HG03175 (cell line): ENCODE measurements at regions not wholly inside any gene's neighbourhood (a gene's known extent, or its start where the extent isn't known, plus 50 kb on each side); places are given as distances from the start of the nearest gene placed in this dataset.
"Not testable (repeated sequence)": the region's sequence is repeated elsewhere in the genome, so short reads cannot be mapped to it uniquely, and the experiment has no call there.

Experiments used
- ATAC-seq: cut with Tn5 transposase; IDR thresholded peaks from one replicate; pipeline ENCODE4 v1.9.1; 2021; ENCODE audit warnings: mild to moderate bottlenecking, moderate library complexity; ENCODE audit not compliant: unreplicated experiment

DNA sequence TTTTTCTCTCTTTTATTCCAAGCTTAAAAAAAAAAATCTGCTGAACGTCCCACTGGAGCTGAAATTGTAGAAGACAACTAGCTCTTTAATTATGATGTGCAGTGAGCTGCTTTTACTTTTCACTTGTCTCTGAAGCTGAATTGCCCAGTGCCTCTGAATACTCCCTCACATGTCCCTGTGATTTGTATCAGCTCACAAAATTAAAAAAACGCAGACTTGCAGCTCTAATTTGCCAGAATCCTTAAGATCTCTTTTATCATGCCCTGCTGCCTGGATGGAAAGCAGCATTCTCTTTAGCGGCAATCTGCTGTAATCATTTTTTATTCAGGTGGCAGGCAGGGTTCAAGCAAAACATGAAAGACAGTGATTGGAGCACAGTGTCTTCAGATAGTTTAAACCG, 443.8 kb upstream of the SPTLC3 start:
- no peak for ATAC-seq

DNA sequence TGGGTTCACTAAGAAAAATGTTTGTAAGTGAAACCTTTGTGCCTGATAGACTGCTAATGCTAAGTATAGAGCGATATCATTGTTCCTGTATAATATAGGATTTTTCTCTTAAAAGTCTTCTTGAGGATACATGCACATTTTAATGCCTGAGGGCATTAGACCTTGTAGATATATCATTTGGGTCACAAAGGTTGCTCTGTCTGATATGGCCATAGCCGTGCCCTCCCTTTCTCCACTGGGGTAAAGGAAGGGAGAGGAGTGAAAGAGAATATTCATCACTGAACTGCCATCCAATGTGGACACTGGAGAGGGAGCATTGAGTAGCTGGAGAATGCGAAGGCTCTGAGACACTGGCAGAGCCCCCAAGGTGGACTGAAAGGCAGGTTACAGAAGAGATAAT, 442.2 kb upstream of the SPTLC3 start:
- ATAC-seq, result no peak

DNA sequence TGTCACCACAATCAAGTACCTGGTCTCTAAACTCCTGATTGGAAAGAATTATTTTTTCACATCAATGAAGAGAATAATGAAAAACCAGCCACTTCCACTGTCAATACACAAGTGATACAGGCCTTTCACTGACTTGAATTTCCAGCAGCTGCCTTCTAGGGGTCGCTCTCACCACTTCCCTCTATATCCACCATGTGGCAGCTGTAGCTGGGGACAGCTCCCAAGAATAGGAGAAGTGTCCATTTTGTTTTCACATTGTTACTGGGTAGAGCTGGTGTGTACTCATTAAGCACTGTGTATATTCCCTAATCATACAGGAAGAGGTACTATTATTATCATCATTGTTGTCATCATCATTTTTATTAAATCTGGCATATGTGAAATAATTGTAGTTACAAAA, 438.4 kb upstream of the SPTLC3 start:
- ATAC-seq, result no peak

DNA sequence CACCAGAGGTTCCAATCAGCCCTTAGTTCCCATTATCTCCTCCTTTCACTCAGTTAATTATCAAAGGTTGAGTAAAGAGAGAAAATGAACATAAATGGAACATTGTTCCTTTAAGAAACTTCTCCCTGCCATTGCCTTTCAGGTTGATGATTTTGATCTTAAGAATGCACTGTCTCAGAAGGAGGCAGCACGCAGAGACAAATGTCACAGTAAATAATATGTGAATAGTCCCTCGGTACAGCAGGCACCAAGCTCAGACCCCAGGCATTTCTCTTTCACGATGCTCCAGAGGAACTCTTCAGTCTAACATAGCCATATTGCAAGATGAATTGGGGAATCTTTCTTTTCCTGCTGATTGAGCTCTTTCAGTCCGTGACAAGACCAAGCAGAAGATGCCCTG, 435.3 kb upstream of the SPTLC3 start:
- ATAC-seq, result no peak

GRCh38 chr20:12575352-12576095, 433.2 kb upstream of the SPTLC3 start:
- no peak for ATAC-seq

- no peak for ATAC-seq
Observed at GRCh38 chr20:12577213-12577612, 431.6 kb upstream of the SPTLC3 start.

GRCh38 chr20:12581644-12582289, 427.0 kb upstream of the SPTLC3 start:
- ATAC-seq, result no peak

- not testable (repeated sequence) for ATAC-seq
Observed at GRCh38 chr20:12582710-12583109, 426.1 kb upstream of the SPTLC3 start.

DNA sequence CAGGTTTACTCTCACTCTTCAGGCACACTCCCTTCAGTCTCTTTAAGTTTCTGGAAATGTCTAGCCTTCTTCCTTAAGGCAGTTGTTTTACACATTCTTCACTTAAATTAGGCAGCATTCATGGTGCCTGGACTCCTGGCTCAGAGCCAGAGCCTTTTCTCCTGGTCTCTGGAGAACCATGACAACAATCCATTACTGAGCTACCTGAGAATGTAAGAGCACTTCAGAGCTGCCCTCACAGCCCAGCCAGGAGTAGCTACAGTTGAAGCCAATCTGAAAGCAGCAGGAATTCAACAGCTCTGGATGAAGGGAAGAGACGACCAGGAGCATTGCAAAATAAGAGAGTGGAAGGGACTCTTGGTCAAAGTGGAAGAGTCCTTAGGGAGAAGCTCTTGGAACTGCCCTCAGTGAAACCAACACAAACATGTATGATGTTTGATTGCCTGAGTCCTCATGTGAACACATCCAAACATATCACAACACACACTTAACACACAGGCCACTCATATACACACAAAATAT, 416.8 kb upstream of the SPTLC3 start:
- no peak for ATAC-seq

GRCh38 chr20:12592756-12593155, 416.0 kb upstream of the SPTLC3 start:
- no peak for ATAC-seq

DNA sequence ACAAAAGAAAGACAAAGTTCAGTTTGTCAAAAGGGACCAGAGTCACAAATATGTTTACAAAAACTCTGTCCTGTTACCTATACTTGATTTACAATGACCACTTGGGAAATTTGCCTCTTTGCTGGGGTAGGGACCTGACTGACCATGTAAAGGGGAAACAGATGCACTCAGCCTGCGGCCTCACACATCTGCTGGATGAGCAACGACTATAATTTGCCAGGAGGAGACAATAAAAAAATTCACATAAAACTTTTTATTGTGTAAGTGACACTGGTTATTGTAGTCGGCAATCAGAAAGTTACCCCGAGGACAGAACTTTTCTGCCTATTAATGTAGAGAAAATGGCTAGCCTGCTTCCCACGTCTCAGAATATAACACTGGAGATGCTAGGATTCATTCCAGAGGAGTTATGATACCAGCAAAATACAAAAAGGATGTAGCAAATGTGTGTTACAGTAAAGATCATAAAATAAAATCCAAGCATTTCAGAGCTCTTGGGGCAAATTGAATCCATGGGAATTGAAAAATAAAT, 415.4 kb upstream of the SPTLC3 start:
- no peak for ATAC-seq

DNA sequence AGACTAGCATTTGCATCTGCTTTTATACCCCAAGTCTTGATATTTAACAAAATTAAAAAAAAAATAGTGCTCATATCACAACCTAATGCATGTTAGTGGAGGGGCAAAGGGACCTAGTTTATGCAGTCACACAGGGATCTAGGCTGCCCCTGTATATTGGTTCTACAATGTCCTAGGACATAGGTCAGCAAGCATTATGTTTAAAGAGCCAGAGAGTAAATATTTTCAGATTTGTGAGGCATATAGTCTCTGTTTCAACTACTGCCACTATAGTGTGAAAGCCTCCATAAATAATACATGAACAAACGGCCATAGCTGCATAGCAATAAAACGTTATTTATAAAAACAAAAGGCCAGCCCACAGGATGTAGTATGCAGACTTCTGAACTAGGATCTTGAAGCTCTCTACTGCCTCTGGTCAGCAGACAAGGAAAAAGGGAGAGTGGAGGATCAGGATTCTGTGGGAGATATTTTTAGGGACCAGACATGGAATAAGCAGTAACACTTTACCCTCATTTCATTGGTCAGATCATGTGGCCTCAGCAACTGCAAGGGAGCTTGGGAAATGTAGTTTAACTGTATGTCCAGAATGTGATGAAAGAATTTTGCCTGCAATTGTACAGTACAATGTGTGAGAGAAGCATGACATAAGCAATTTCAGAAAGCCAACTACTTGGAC, 414.2 kb upstream of the SPTLC3 start:
- ATAC-seq, result no peak

- no peak for ATAC-seq
Observed at GRCh38 chr20:12595841-12596240, 412.9 kb upstream of the SPTLC3 start.

- no peak for ATAC-seq
Observed at GRCh38 chr20:12596863-12597262, 411.9 kb upstream of the SPTLC3 start.

DNA sequence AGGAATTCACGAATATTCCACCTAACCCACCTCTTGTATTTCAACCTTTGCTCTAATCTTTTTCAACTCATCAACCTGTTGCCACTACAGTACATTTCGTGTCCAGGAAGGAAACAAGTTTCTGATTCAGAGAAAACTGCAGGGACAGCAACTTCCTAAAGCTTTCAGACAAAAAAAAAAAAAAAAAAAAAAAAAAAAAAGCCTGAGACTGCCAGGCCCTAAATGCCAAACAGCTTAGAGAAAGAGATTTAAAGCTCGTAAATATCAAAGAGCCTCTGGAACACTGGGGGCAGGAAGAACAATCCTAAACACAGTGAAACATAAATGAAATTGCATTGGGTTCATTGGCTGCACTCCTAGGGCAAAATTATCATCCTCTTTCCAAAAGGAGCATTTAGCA, 411.2 kb upstream of the SPTLC3 start:
- ATAC-seq, result no peak

DNA sequence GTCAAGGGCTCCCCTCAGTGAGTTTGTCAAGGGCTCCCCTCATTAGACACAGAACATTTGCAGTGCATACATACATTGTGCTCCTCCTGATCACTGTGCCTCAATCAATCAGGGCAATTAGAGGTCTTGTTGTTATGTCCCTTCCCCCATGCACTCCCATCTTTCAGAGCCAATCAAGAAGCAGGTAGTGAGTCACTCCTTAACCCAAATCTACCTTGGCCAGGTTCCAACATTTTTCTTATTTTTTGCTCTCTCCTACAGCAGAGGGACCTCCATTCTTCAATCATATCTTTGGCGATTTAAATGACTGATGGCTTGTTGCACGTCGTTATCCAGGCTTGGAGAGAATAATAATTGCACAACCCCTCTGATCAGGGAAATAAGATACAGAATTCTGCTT, 409.9 kb upstream of the SPTLC3 start:
- ATAC-seq, result no peak

DNA sequence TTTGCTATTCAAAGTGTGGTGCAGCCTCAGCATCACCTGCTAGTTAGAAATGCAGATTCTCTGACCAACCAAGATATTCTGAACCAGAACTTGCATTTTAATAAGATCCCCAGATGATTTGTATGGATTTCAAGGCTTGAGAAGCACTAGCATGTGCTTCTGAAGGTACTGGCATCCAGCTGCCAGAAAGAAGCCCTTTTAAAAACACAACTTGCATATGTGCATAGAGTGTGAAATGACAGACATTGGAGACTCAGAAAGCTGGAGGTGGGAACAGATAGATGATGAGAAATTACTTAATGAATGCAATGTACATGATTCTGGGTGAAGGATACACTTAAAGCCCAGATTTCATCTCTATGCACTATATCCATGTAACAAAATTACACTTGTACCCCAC, 409.3 kb upstream of the SPTLC3 start:
- ATAC-seq, result no peak

DNA sequence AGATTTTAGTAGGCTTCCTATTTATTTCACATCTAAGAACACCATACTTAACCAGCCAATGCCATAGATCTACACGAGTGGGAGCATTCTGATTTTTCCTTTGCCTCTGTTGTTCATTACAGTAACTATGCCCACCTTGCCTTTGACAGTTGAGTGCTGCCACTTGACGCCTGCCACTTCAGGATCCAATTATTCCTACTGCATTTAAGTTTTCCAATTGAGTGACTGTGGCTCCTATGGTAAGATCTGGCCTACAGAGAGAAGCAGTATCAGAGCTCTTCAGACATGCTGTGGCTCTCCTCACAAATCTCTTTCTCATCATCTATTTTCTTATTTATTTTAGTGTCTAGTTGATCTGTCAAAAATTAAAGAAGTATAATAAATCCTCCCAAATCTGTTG, 403.0 kb upstream of the SPTLC3 start:
- no peak for ATAC-seq

- no peak for ATAC-seq
Observed at GRCh38 chr20:12610871-12611270, 397.9 kb upstream of the SPTLC3 start.

GRCh38 chr20:12614764-12615163, 394.0 kb upstream of the SPTLC3 start:
- ATAC-seq, result no peak

- no peak for ATAC-seq
Observed at GRCh38 chr20:12617076-12617475, 391.7 kb upstream of the SPTLC3 start.

GRCh38 chr20:12623870-12624269, 384.9 kb upstream of the SPTLC3 start:
- no peak for ATAC-seq
